HL-60 (cell line): ENCODE measurements at regions not wholly inside any gene's neighbourhood (a gene's known extent, or its start where the extent isn't known, plus 50 kb on each side); places are given as distances from the start of the nearest gene placed in this dataset.

ENCODE experiments used
- DNase-seq, 2 experiments: peaks; one replicate each; pipeline ENCODE4 v3.0.0-alpha.2; 2010 to 2020; ENCODE audit warnings: low read depth in 1 of 2, low spot score in 1 of 2
- H3K27ac ChIP-seq: fragments of 250-450 bp; sonication (Bioruptor Pico); replicated peaks from 2 replicates; pipeline ENCODE4 v1.5.1; 2020; ENCODE audit warnings: mild to moderate bottlenecking, moderate library complexity
- H3K27me3 ChIP-seq: fragments of 250-450 bp; sonication (Bioruptor Pico); 2 replicates; pipeline ENCODE4 v1.5.1; 2021; ENCODE audit warnings: mild to moderate bottlenecking, moderate library complexity; ENCODE audit not compliant: insufficient read depth, poor library complexity, severe bottlenecking
- H3K4me3 ChIP-seq: replicated peaks from 2 replicates; pipeline ENCODE4 v1.5.1; 2011; ENCODE audit warnings: mild to moderate bottlenecking, control low read depth, low read length; ENCODE audit not compliant: insufficient read depth
- CTCF ChIP-seq: IDR thresholded peaks from one replicate; pipeline ENCODE4 v1.5.1; 2011; ENCODE audit warnings: low read length, control low read depth, inconsistent platforms; ENCODE audit not compliant: insufficient read depth
- GABPA ChIP-seq: IDR thresholded peaks from 2 replicates; pipeline ENCODE4 v1.6.1; 2012; ENCODE audit warnings: low read depth
- POLR2AphosphoS5 ChIP-seq: IDR thresholded peaks from 2 replicates; pipeline ENCODE4 v1.6.1; 2012; ENCODE audit warnings: low read depth
- REST ChIP-seq: IDR thresholded peaks from 2 replicates; pipeline ENCODE4 v1.6.1; 2012; ENCODE audit warnings: low read depth; ENCODE audit not compliant: insufficient replicate concordance
- SPI1 ChIP-seq: IDR thresholded peaks from 2 replicates; pipeline ENCODE4 v1.6.1; 2012; ENCODE audit warnings: low read depth, mild to moderate bottlenecking, borderline replicate concordance

GRCh38 chr15:35673093-35673684 is 127.2 kb upstream of the DPH6 start:
- Histone ChIP-seq H3K27me3 (no peaks in the 10 kb centered on the region), H3K4me3 (no peak overlapping the region), H3K27ac (no peak overlapping the region)
- TF ChIP-seq GABPA (no peak), SPI1 (no peak), REST (no peak), POLR2AphosphoS5 (no peak), CTCF (no peak)
- no peak for DNase-seq

- Histone ChIP-seq H3K27me3 (no peaks in the 10 kb centered on the region), H3K4me3 (no peak overlapping the region), H3K27ac (no peak overlapping the region)
- DNase-seq = no peak
- TF ChIP-seq REST (no peak), POLR2AphosphoS5 (no peak), SPI1 (no peak), CTCF (no peak), GABPA (no peak)
Observed at GRCh38 chr15:35674873-35675781, 129.2 kb upstream of the DPH6 start.

- Histone ChIP-seq H3K4me3 (no peak overlapping the region), H3K27me3 (no peaks in the 10 kb centered on the region), H3K27ac (no peak overlapping the region)
- TF ChIP-seq GABPA (no peak), CTCF (no peak), REST (no peak), SPI1 (no peak), POLR2AphosphoS5 (no peak)
- DNase-seq = no peak
Observed at GRCh38 chr15:35678774-35679173, 132.8 kb upstream of the DPH6 start.
